HepG2 (cell line): ENCODE measurements at regions not wholly inside any gene's neighbourhood (a gene's known extent, or its start where the extent isn't known, plus 50 kb on each side); places are given as distances from the start of the nearest gene placed in this dataset.

Experiments used
- ATAC-seq: fragments of 200-7000 bp; cut with Tn5 transposase; 3 replicates; pipeline ENCODE4 v1.9.1; 2020; ENCODE audit warnings: mild to moderate bottlenecking, moderate library complexity
- BruUV-seq: library from RNA; stranded (reverse); fragments of 400-500 nt; replicated peaks from 2 replicates; lab custom pipeline; 2021; lab: Mats Ljungman, UMichigan
- CTCF ChIA-PET: fragments of 300-600 bp; formaldehyde crosslinking; extraction: SDS; loops from one replicate; lab custom pipeline; 2021; ENCODE audit warnings: low total read pairs, inconsistent platforms, low intra/inter-chr PET ratio; lab: Yijun Ruan, JAX
- POLR2A ChIA-PET: fragments of 350-600 bp; sonication (Branson Sonifier 250); formaldehyde crosslinking; loops from one replicate; lab custom pipeline; 2020; ENCODE audit warnings: antibody characterized with exemption, inconsistent platforms; lab: Yijun Ruan, JAX
- DNase-seq: peaks from one replicate; pipeline ENCODE4 v3.0.0-alpha.2; 2015; ENCODE audit warnings: low spot score
- FAIRE-seq: peaks from 3 replicates; lab custom pipeline; 2011; peaks lifted over from hg19 to GRCh38; lab: Jason Lieb, UNC
- H2AFZ ChIP-seq: one replicate; pipeline ENCODE4 v1.6.1; 2011; ENCODE audit warnings: low read length, inconsistent platforms
- H3K27ac ChIP-seq: fragments of 300-600 bp; 3 replicates; pipeline ENCODE4 v1.8.0; 2011; ENCODE audit warnings: mixed run types, mild to moderate bottlenecking, mixed read lengths, low read length, inconsistent platforms; ENCODE audit not compliant: insufficient read depth; ENCODE audit errors: extremely low read length
- H3K27me3 ChIP-seq, 2 experiments: fragments of 200-600 bp in 1 of 2; 2 replicates in 1 of 2; 3 replicates in 1 of 2; pipeline versions ENCODE4 v1.6.0 to v1.8.0; 2011; ENCODE audit warnings: low read length in 2 of 2, mild to moderate bottlenecking in 2 of 2, moderate library complexity in 2 of 2, inconsistent platforms in 1 of 2; ENCODE audit not compliant: insufficient read depth in 2 of 2, control insufficient read depth in 1 of 2
- H3K36me3 ChIP-seq, 2 experiments: fragments of 200-600 bp in 1 of 2; replicated peaks in 1 of 2; 2 replicates in 1 of 2; 3 replicates in 1 of 2; pipeline versions ENCODE4 v1.5.1 to v1.8.0; 2011; ENCODE audit warnings: low read length in 2 of 2, inconsistent platforms in 1 of 2; ENCODE audit not compliant: insufficient read depth in 2 of 2, control insufficient read depth in 1 of 2
- H3K4me1 ChIP-seq: 2 replicates; pipeline ENCODE4 v1.5.1; 2012; ENCODE audit warnings: low read length, inconsistent platforms; ENCODE audit not compliant: insufficient read depth
- H3K4me2 ChIP-seq: 2 replicates; pipeline ENCODE4 v1.6.0; 2011; ENCODE audit warnings: low read depth, low read length, inconsistent platforms
- H3K4me3 ChIP-seq, 3 experiments: fragments of 200-600 bp in 1 of 3; sonication (generic), shearing (Covaris generic) in 1 of 3; replicated peaks in 1 of 3; 2 replicates each; pipeline ENCODE4 v1.5.1; 2011 to 2016; ENCODE audit warnings: low read length in 3 of 3, inconsistent platforms in 2 of 3, low read depth in 2 of 3, mild to moderate bottlenecking in 2 of 3, control low read depth in 1 of 3, mixed read lengths in 1 of 3; ENCODE audit not compliant: insufficient read depth in 1 of 3
- H3K79me2 ChIP-seq: one replicate; pipeline ENCODE4 v1.6.1; 2011; ENCODE audit warnings: low read length, inconsistent platforms; ENCODE audit not compliant: insufficient read depth
- H3K9ac ChIP-seq: 2 replicates; pipeline ENCODE4 v1.6.0; 2011; ENCODE audit warnings: mild to moderate bottlenecking, low read depth, low read length, inconsistent platforms; ENCODE audit not compliant: insufficient read depth
- H3K9me3 ChIP-seq: 2 replicates; pipeline ENCODE4 v1.5.1; 2012; ENCODE audit warnings: mild to moderate bottlenecking, low read length
- H4K20me1 ChIP-seq: 2 replicates; pipeline ENCODE4 v1.6.0; 2011; ENCODE audit warnings: inconsistent platforms, mild to moderate bottlenecking, low read length, moderate library complexity; ENCODE audit not compliant: insufficient read depth
- RFX5 ChIP-seq: IDR thresholded peaks from 2 replicates; pipeline ENCODE4 v1.6.1; 2011; ENCODE audit warnings: low read depth, low read length, improper control_type of control experiment
- STAG1 ChIP-seq: sonication (generic); formaldehyde crosslinking; IDR thresholded peaks from 2 replicates; pipeline ENCODE4 v1.4.0; 2020; ENCODE audit warnings: missing genetic modification reagents
- ZNF143 ChIP-seq: sonication (generic); formaldehyde crosslinking; IDR thresholded peaks from 2 replicates; pipeline ENCODE4 v1.4.0; 2020; ENCODE audit warnings: missing genetic modification reagents
- WGBS: methylation state at CpG from one replicate; pipeline ENCODE4 v1.1.6; 2017; ENCODE audit warnings: low lambda C conversion rate; 5-methylcytosine and 5-hydroxymethylcytosine counted together
- in situ Hi-C: cut with HindIII; loops from 2 replicates; pipeline ENCODE4 v1.10.0; 2017; ENCODE audit warnings: low pct_unique_long_range_greater_than_20kb; ENCODE audit not compliant: extremely low pct_ligation_motif_present
- intact Hi-C: fragments of 100-400 bp; cut with micrococcal nuclease; formaldehyde crosslinking; loops from one replicate; pipeline ENCODE4 v1.10.0; 2022; ENCODE audit not compliant: unreplicated experiment
- TF ChIP-seq, protein P1 (sequence below): sonication (generic); formaldehyde crosslinking; IDR thresholded peaks from 2 replicates; pipeline ENCODE4 v1.4.0; 2020; ENCODE audit warnings: mild to moderate bottlenecking, missing genetic modification reagents
- TF ChIP-seq, protein P2 (sequence below): sonication (generic); formaldehyde crosslinking; IDR thresholded peaks from 2 replicates; pipeline ENCODE4 v1.5.1; 2020; ENCODE audit warnings: mild to moderate bottlenecking, missing genetic modification reagents, moderate library complexity
- TF ChIP-seq, protein P3 (sequence below): sonication (generic); formaldehyde crosslinking; IDR thresholded peaks from 2 replicates; pipeline ENCODE4 v1.5.0; 2020; ENCODE audit warnings: mild to moderate bottlenecking, missing genetic modification reagents, moderate library complexity
- TF ChIP-seq, protein P4 (sequence below): sonication (generic); formaldehyde crosslinking; IDR thresholded peaks from 2 replicates; pipeline ENCODE4 v1.5.0; 2020; ENCODE audit warnings: missing genetic modification reagents

DNA sequence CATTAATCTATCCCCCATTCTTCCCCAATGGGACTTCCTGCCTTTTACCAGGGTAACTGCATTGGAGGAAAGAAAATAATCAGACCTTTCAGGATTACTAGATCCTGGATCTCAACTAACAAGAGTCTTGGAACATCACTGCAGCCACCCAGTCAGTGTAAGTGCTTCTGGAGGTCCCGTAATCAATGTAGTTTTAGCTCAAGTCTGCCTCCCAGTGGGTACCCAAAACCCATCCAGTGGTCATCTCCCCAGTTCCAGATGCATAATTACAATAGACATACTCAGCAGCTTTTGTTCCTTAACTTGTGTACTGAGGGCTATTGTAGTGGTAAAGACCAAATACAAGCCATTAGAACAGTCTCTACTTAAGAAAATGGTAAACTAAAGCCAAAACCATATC lies 319.1 kb downstream of the GPATCH2 start:
- H3K4me1 ChIP-seq, result no peaks in the 10 kb centered on the region
- H3K79me2 ChIP-seq, result no peaks in the 10 kb centered on the region
- no peak for FAIRE-seq
- H3K4me2 ChIP-seq, result no peak overlapping the region
- H3K27me3 ChIP-seq, result no peaks in the 10 kb centered on the region
- ChIA-PET POLR2A (no interaction called here), CTCF (no interaction called here)
- H3K36me3 ChIP-seq, result no peaks in the 10 kb centered on the region
- H3K4me3 ChIP-seq, result no peak overlapping the region
- H3K9ac ChIP-seq, result no peak overlapping the region
- 0 out of 2 replicates have a peak, but pooled peaks have one; percentile 11 for TF ChIP-seq STAG1 (CRISPR knock-in tag)
- TF ChIP-seq, protein P1, sequence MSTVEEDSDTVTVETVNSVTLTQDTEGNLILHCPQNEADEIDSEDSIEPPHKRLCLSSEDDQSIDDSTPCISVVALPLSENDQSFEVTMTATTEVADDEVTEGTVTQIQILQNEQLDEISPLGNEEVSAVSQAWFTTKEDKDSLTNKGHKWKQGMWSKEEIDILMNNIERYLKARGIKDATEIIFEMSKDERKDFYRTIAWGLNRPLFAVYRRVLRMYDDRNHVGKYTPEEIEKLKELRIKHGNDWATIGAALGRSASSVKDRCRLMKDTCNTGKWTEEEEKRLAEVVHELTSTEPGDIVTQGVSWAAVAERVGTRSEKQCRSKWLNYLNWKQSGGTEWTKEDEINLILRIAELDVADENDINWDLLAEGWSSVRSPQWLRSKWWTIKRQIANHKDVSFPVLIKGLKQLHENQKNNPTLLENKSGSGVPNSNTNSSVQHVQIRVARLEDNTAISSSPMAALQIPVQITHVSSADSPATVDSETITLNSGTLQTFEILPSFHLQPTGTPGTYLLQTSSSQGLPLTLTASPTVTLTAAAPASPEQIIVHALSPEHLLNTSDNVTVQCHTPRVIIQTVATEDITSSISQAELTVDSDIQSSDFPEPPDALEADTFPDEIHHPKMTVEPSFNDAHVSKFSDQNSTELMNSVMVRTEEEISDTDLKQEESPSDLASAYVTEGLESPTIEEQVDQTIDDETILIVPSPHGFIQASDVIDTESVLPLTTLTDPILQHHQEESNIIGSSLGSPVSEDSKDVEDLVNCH, result no peak
- TF ChIP-seq, protein P2, sequence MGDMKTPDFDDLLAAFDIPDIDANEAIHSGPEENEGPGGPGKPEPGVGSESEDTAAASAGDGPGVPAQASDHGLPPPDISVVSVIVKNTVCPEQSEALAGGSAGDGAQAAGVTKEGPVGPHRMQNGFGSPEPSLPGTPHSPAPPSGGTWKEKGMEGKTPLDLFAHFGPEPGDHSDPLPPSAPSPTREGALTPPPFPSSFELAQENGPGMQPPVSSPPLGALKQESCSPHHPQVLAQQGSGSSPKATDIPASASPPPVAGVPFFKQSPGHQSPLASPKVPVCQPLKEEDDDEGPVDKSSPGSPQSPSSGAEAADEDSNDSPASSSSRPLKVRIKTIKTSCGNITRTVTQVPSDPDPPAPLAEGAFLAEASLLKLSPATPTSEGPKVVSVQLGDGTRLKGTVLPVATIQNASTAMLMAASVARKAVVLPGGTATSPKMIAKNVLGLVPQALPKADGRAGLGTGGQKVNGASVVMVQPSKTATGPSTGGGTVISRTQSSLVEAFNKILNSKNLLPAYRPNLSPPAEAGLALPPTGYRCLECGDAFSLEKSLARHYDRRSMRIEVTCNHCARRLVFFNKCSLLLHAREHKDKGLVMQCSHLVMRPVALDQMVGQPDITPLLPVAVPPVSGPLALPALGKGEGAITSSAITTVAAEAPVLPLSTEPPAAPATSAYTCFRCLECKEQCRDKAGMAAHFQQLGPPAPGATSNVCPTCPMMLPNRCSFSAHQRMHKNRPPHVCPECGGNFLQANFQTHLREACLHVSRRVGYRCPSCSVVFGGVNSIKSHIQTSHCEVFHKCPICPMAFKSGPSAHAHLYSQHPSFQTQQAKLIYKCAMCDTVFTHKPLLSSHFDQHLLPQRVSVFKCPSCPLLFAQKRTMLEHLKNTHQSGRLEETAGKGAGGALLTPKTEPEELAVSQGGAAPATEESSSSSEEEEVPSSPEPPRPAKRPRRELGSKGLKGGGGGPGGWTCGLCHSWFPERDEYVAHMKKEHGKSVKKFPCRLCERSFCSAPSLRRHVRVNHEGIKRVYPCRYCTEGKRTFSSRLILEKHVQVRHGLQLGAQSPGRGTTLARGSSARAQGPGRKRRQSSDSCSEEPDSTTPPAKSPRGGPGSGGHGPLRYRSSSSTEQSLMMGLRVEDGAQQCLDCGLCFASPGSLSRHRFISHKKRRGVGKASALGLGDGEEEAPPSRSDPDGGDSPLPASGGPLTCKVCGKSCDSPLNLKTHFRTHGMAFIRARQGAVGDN, result no peak
- TF ChIP-seq, protein P3, sequence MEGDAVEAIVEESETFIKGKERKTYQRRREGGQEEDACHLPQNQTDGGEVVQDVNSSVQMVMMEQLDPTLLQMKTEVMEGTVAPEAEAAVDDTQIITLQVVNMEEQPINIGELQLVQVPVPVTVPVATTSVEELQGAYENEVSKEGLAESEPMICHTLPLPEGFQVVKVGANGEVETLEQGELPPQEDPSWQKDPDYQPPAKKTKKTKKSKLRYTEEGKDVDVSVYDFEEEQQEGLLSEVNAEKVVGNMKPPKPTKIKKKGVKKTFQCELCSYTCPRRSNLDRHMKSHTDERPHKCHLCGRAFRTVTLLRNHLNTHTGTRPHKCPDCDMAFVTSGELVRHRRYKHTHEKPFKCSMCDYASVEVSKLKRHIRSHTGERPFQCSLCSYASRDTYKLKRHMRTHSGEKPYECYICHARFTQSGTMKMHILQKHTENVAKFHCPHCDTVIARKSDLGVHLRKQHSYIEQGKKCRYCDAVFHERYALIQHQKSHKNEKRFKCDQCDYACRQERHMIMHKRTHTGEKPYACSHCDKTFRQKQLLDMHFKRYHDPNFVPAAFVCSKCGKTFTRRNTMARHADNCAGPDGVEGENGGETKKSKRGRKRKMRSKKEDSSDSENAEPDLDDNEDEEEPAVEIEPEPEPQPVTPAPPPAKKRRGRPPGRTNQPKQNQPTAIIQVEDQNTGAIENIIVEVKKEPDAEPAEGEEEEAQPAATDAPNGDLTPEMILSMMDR (CRISPR knock-in tag), result peak; percentile 19; the same call in 1 of the 2 replicates
- no peak for TF ChIP-seq ZNF143
- TF ChIP-seq, protein P4, sequence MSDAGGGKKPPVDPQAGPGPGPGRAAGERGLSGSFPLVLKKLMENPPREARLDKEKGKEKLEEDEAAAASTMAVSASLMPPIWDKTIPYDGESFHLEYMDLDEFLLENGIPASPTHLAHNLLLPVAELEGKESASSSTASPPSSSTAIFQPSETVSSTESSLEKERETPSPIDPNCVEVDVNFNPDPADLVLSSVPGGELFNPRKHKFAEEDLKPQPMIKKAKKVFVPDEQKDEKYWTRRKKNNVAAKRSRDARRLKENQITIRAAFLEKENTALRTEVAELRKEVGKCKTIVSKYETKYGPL, result no peak
- no peak for TF ChIP-seq RFX5
- WGBS, result 0% methylated on average over 1 of the region's 1 CpG
- in situ Hi-C loops, result no loop called here
- ATAC-seq, result no peak
- no peaks in the 10 kb centered on the region for H4K20me1 ChIP-seq
- DNase-seq, result no peak
- no peak overlapping the region for H2AFZ ChIP-seq
- no TSS peak for BruUV-seq
- H3K9me3 ChIP-seq, result no peaks in the 10 kb centered on the region
- no peak overlapping the region for H3K27ac ChIP-seq
- intact Hi-C loops, result no loop called here
